ENCODE measurements at regions not wholly inside any gene's neighbourhood (a gene's known extent, or its start where the extent isn't known, plus 50 kb on each side); places are given as distances from the start of the nearest gene placed in this dataset.

GRCh38 chr10:117615649-117616048, 73.1 kb downstream of the EMX2 start:
- TF ChIP-seq CTCF (conservative IDR thresholded peaks at IDR 0.05), result no peak
- no peak overlapping the region for H3K27ac ChIP-seq

- TF ChIP-seq CTCF (conservative IDR thresholded peaks at IDR 0.05), result no peak
- H3K27ac ChIP-seq, result no peak overlapping the region
These were observed 73.6 kb downstream of the EMX2 start for GRCh38 chr10:117616179-117616578.

GRCh38 chr10:117617086-117617485, 74.5 kb downstream of the EMX2 start:
- TF ChIP-seq CTCF (conservative IDR thresholded peaks at IDR 0.05), result no peak
- no peak overlapping the region for H3K27ac ChIP-seq

GRCh38 chr10:117617659-117618058, 75.1 kb downstream of the EMX2 start:
- no peak overlapping the region for H3K27ac ChIP-seq

GRCh38 chr10:117619223-117619622, 76.7 kb downstream of the EMX2 start:
- no peak overlapping the region for H3K27ac ChIP-seq
- no peak for TF ChIP-seq CTCF (conservative IDR thresholded peaks at IDR 0.05)

More at GRCh38 chr10:117617659-117618058, 75.1 kb downstream of the EMX2 start:
- no peak for TF ChIP-seq CTCF (conservative IDR thresholded peaks at IDR 0.05)

- no peak overlapping the region for H3K27ac ChIP-seq
- no peak for TF ChIP-seq CTCF (conservative IDR thresholded peaks at IDR 0.05)
These were observed 77.3 kb downstream of the EMX2 start for GRCh38 chr10:117619707-117620405.

GRCh38 chr10:117621196-117621595, 78.7 kb downstream of the EMX2 start:
- no peak overlapping the region for H3K27ac ChIP-seq
- TF ChIP-seq CTCF (conservative IDR thresholded peaks at IDR 0.05), result no peak
